Loucy (cell line): ENCODE measurements at regions not wholly inside any gene's neighbourhood (a gene's known extent, or its start where the extent isn't known, plus 50 kb on each side); places are given as distances from the start of the nearest gene placed in this dataset.

ENCODE experiments used
- EZH2phosphoT487 ChIP-seq: fragments of 200-600 bp; IDR thresholded peaks from 2 replicates; pipeline ENCODE4 v1.6.1; 2018; ENCODE audit warnings: antibody characterized with exemption, mild to moderate bottlenecking, moderate library complexity, borderline replicate concordance
- TF ChIP-seq, protein P1 (sequence below): fragments of 200-600 bp; sonication (generic); conservative IDR thresholded peaks from 2 replicates; pipeline ENCODE4 v1.5.1; 2014; ENCODE audit warnings: mild to moderate bottlenecking, antibody characterized with exemption, low read length

DNA sequence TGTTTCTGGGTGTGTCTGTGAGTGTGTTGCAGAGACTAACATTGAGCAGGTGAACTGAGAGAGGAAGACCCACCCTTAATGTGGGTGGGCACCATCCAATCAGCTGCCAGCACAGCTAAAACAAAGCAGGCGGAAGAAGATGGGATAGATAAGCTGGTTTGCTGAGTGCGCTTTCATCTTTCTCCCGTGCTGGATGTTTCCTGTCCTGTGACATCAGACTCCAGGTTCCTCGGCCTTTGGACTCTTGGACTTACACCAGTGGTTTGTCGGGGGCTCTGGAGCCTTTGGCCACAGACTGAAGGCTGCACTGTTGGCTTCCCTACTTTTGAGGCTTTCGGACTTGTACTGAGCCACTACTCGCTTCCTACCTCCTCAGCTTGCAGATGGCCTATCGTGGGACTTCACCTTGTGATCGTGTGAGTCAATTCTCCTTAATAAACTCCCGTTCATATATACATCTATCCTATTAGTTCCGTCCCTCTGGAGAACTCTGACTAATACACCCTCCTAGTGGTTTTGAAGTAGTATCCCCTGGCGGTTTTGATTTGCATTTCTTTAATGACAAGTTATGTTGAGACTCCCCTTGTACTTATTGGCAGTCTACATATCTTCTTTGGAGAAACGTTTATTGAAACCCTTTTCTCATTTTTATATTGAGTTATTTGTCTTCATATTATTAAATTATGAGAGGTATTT is 546.6 kb upstream of the TMPRSS15 start:
- no peak for TF ChIP-seq EZH2phosphoT487
- TF ChIP-seq, protein P1, sequence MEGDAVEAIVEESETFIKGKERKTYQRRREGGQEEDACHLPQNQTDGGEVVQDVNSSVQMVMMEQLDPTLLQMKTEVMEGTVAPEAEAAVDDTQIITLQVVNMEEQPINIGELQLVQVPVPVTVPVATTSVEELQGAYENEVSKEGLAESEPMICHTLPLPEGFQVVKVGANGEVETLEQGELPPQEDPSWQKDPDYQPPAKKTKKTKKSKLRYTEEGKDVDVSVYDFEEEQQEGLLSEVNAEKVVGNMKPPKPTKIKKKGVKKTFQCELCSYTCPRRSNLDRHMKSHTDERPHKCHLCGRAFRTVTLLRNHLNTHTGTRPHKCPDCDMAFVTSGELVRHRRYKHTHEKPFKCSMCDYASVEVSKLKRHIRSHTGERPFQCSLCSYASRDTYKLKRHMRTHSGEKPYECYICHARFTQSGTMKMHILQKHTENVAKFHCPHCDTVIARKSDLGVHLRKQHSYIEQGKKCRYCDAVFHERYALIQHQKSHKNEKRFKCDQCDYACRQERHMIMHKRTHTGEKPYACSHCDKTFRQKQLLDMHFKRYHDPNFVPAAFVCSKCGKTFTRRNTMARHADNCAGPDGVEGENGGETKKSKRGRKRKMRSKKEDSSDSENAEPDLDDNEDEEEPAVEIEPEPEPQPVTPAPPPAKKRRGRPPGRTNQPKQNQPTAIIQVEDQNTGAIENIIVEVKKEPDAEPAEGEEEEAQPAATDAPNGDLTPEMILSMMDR, result no peak
